GM18520 (cell line): ENCODE measurements at regions not wholly inside any gene's neighbourhood (a gene's known extent, or its start where the extent isn't known, plus 50 kb on each side); places are given as distances from the start of the nearest gene placed in this dataset.
"Not testable (repeated sequence)": the region's sequence is repeated elsewhere in the genome, so short reads cannot be mapped to it uniquely, and the experiment has no call there.

ENCODE experiments used
- ATAC-seq: cut with Tn5 transposase; IDR thresholded peaks from one replicate; pipeline ENCODE4 v1.9.1; 2021; ENCODE audit not compliant: unreplicated experiment

DNA sequence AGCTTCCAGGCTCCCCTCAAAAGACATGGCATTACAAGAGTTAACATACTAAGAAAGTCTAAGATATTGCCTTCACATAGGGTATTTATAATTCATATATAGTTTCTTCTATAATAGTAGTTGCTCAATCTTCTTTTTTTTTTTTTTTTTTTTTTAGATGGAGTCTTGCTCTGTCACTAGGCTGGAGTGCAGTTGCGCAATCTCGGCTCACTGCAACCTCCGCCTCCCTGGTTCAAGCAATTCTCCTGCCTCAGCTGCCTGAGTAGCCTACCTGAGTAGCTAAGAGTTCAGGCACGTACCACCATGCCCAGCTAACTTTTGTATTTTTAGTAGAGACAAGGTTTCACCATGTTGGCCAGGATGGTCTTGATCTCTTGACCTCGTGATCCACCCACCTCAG is 337.0 kb downstream of the FAM181B start:
- ATAC-seq = not testable (repeated sequence)

- no peak for ATAC-seq
These were observed 349.4 kb downstream of the FAM181B start for GRCh38 chr11:82384308-82384707.

DNA sequence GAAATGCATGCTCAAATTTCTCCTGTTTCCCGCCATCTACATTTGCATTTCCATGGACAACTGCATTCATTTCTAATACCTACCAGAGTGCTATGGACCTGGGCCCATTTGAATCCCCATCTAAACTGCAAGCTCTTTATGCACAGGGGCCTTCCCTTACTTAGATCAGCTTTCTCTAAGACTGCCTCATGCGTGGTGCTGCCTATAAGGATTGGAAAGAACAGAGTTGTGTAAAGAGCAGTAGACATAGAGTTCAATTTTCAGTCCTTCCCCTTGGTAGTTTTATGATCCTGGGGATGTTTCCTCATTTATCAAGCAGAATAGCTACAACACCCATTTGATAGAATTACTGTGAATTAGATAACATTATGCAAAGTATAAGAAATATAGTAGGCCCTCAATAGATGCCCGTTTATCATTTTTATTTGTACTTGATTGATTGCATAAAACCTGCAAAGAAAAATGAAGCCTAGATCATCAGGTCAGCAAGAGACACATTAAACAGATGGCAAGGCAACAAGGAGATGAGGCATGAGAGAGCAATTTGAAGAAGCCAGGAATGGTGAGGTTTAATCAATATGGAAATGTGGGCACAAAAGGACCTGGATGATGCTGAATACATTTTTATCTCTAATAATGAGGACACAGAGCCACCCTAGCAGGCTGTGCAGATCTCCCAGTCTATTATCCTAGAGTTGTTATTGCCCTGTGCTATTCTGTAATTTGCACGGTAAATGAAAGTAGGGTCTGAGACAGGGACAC is 359.7 kb downstream of the FAM181B start:
- no peak for ATAC-seq

DNA sequence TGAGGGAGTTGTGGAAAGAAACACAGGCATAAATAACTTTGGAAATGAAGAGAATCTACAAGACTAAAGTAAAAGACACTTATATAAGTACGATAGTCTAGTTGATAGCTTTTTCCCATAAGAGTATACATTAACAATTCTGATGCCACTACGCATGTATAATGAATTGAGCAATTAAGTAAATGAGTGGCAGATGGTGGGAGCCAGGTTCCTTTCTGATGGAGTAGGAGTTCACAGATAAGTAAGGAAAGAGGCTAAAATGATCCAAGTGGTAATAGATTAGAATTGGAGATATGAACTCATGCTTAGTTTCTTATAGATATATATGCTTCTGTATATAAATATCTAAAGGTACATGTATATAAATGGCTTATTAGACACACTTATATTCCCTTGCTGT is 368.3 kb downstream of the FAM181B start:
- no peak for ATAC-seq

DNA sequence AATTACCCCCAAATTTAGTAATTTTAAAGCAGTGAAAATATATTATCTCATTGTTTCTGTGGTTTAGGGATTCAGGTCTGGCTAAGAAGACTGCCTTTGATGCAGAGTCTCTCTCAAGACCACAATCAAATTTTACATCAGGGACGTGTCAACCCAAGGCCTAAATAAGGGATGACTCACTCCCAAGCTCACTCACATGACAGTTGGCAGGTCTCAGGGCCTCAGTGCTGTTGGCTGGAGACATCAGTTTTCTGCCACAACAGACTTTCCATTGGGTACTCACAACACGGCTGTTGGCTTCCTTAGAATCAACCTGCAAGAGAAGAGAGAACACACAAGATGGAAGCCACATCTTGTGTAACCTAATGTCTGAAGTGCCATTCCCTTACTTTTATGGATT is 377.3 kb downstream of the FAM181B start:
- no peak for ATAC-seq

DNA sequence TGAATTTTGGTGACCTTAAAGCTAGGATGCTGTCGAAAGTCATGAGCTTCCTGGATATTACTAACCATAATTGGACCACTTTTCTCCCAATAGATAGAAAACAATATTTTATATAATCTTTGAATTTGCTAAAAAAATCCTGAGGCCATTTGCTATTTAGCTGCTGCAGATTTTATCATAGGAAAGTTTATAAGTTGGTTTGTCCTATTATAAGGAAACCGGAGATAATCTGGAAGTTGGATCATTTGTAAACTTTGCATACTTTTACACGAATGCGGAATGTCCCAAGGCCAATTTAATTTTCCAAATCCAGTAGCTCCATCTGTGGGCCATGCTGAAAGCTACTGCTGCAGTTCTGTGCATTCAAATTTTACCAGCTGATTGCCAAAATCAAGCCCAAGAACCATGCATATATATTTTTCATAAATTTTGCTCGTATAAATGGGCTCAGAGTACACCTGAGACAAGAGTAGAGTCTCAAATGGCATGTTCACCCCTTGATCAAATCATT is 378.3 kb downstream of the FAM181B start:
- no peak for ATAC-seq

DNA sequence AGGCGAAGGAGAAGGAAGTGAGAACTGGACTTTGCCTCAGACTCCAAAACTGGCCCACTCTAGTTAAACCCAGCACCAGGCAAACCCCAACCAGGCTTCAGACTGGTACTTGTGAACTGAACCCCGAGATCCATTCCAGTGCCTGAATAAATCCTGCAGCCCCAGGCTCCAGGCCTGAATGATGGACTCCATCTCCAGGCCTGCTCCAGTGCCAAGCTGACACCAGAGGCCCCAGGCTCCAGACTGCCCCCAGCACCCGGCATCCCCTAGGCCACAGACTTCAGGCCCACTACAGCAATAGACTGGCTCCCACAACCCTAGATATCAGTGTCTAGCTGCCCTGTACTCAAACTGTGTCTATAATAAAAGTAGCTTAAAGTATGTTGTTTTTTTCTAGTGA is 406.8 kb downstream of the FAM181B start:
- ATAC-seq = no peak

GRCh38 chr11:82321206-82321605 is 412.5 kb downstream of the FAM181B start:
- ATAC-seq = no peak

- ATAC-seq = peak; percentile 46
These were observed 418.6 kb downstream of the FAM181B start for GRCh38 chr11:82315093-82315492.

DNA sequence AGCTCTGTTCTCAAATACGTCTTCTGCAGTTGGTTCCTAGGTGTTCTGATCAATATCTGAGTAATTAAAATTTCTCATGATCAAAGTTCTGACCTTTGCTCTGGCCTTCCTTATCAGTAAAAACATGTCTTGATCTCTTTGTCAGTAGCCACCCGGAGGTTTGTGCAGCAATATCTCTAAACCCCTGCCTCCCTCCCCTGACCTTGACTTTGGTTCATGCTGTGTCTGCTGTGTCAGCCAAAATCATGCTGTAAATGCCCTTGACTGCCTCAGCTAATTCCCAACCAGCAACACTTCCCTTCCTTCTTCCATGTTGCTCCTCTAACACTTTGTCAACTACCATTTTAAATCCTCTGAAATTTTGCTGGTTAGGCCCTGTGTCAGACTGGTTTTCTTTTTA is 424.7 kb downstream of the FAM181B start:
- ATAC-seq = no peak

GRCh38 chr11:82305123-82305522 is 428.5 kb downstream of the FAM181B start:
- ATAC-seq = no peak

DNA sequence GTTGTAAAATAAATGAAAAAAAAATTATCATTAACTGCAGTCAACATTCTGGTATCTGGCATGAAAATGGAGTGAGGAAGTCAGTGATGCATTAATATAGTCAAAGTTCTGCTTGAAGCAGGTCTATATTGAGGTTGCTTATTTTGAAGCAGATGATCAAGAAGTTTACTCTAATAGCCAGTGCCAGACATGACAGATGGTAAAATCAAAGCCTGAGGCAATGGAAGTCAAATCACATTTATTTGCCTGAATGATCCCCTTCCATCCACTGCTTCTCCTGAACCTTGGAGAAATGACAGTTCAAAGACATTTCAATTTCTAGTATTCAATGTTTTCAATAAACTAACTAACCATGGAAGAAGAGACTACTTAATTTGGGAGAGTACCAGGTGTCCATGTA is 430.0 kb downstream of the FAM181B start:
- ATAC-seq = no peak

DNA sequence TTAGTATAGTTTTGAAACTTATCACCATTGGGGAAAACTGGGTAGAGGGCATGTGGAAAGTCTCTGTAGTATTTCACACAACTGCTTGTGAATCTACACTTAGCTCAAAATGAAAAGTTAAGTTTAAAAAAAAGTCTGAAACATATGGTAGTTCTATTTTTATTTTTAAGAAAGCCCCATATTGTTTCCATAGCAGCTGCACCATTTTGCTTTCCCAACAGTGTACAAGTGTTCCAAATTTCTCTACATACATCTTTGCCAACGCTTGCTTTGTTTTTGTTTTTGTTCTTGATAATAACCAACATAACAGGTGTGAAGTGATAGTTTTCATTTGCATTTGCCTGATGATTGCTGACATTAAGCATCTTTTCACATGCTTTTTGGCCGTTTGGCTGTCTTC is 445.2 kb downstream of the FAM181B start:
- no peak for ATAC-seq

GRCh38 chr11:82270870-82271269 is 462.8 kb downstream of the FAM181B start:
- ATAC-seq = no peak

DNA sequence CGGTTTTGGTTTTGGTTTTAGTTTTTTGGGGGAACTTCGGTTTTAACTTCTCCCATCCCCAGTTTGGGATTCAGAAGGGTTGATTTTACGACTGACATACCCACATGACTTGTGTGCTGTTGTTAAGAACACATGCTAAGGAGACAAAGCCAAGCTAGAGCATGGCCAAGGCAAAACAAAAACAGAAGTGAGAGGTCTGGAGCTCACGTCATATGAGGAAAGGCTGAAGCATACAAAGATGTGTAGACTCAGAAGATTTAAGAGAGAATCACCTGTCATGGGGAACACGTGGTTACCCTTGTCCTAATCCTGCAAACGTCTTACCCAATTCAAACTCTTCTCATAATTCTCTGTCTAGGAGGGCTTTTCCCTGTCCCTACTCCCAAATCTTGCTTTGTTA is 465.0 kb downstream of the FAM181B start:
- no peak for ATAC-seq

DNA sequence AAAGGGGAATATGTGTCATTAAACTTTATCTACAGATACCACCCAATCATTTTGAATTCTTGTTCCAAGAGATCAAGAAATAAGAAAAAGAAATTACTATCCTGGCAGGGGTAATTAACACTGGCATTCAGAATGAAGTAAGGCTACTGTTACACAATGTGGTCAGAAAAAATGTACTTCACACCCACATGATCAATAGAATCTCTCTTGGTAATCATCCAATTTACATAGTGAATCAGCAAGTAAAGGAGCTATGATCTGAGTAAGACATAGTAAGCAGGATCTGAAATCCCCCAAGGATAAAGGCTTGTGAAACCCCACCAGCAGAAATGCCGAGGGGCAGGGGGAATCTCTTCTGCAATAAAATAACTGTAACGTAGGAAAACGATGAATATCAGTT is 466.5 kb downstream of the FAM181B start:
- no peak for ATAC-seq

- no peak for ATAC-seq
These were observed 472.3 kb downstream of the FAM181B start for GRCh38 chr11:82261367-82261766.

DNA sequence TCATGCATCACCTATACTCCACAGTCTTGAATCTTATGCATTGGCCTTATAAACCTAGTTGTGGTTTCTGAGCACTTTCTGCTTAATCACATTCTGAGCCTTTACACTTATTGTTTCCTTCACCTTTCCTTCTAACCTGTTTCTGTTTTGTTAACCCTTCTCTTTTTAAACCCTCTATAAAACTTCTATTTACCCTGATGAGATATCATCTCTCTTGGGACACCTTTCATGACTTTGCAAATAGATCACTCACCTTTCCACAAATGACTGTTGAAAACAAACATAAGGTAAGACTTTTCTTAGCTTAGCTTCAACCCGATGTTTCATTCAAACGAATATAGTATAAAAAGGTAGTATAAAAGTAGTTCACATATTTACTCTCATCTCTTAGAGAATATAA is 483.6 kb downstream of the FAM181B start:
- no peak for ATAC-seq

DNA sequence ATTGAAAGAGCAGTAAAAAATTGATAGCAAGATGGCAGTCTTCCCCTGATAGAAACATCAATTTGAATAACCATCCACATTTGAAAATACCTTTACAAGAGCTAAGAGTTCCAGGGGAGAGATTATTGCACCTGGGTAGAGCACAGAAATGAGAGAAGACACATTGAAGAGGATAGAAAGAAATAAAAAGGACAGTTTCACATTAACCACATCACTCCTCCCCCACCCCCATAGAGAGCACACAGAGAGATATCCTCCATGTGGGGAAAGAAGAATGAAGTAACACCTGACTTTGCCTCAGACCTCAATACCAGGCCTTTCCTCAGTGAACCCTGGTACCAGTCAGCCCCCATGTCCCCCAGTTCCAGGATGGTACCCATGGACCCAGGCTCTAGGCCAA is 486.7 kb downstream of the FAM181B start:
- no peak for ATAC-seq

DNA sequence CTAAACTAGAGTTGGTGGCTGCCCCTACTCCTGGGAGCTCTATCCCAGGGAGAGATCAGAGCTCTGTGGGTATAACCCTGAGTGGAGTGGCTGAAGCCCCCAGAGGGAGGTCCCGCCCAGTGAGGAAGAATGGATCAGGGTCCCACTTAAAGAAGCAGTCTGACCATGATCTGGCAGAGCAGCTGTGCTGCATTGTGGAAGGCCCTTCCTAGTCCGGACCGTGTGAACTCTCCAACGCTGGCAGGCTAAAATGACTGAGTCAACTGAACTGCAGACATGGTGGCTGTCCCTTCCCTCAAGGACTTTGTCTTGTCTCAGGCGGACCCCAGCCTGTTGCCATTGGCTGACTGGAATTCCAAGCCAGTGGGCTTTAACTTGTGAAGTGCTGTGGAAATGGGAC is 494.2 kb downstream of the FAM181B start:
- no peak for ATAC-seq

GRCh38 chr11:82234256-82234655 is 499.4 kb downstream of the FAM181B start:
- no peak for ATAC-seq

- no peak for ATAC-seq
These were observed 500.5 kb downstream of the FAM181B start for GRCh38 chr11:82233201-82233600.

GRCh38 chr11:82229341-82229740 is 504.3 kb downstream of the FAM181B start:
- ATAC-seq = peak; percentile 56
